ENCODE measurements at regions not wholly inside any gene's neighbourhood (a gene's known extent, or its start where the extent isn't known, plus 50 kb on each side); places are given as distances from the start of the nearest gene placed in this dataset.

- DNase-seq: no peak
These were observed 199.6 kb upstream of the MID1 start for GRCh38 chrX:10819973-10820372.

- DNase-seq: peak; percentile 4
These were observed 200.9 kb upstream of the MID1 start for GRCh38 chrX:10821293-10821692.

GRCh38 chrX:10828036-10828435 is 207.7 kb upstream of the MID1 start:
- DNase-seq: no peak

GRCh38 chrX:10828640-10829039 is 208.3 kb upstream of the MID1 start:
- peak; percentile 13 for DNase-seq

GRCh38 chrX:10831716-10832502 is 211.5 kb upstream of the MID1 start:
- no peak for DNase-seq

- no peak for DNase-seq
These were observed 213.1 kb upstream of the MID1 start for GRCh38 chrX:10833299-10834169.

- no peak for DNase-seq
These were observed 221.2 kb upstream of the MID1 start for GRCh38 chrX:10841579-10841978.

GRCh38 chrX:10842646-10843045 is 222.3 kb upstream of the MID1 start:
- no peak for DNase-seq

GRCh38 chrX:10847333-10847732 is 226.9 kb upstream of the MID1 start:
- DNase-seq: no peak

- no peak for DNase-seq
These were observed 231.4 kb upstream of the MID1 start for GRCh38 chrX:10851809-10852208.

- DNase-seq: no peak
These were observed 234.2 kb upstream of the MID1 start for GRCh38 chrX:10854594-10854993.

- DNase-seq: no peak
These were observed 235.5 kb upstream of the MID1 start for GRCh38 chrX:10855845-10856244.

- DNase-seq: no peak
These were observed 236.4 kb upstream of the MID1 start for GRCh38 chrX:10856797-10857196.

GRCh38 chrX:10859353-10859752 is 239.0 kb upstream of the MID1 start:
- no peak for DNase-seq

GRCh38 chrX:10875995-10876394 is 235.1 kb upstream of the HCCS start:
- DNase-seq: no peak

- DNase-seq: no peak
These were observed 228.6 kb upstream of the HCCS start for GRCh38 chrX:10882484-10882883.

- no peak for DNase-seq
These were observed 226.9 kb upstream of the HCCS start for GRCh38 chrX:10884246-10884645.

GRCh38 chrX:10892621-10893225 is 218.4 kb upstream of the HCCS start:
- no peak for DNase-seq

- no peak for DNase-seq
These were observed 217.8 kb upstream of the HCCS start for GRCh38 chrX:10893366-10893765.

- no peak for DNase-seq
These were observed 217.2 kb upstream of the HCCS start for GRCh38 chrX:10893976-10894375.

GRCh38 chrX:10897768-10898167 is 213.4 kb upstream of the HCCS start:
- DNase-seq: no peak

GRCh38 chrX:10900585-10901289 is 210.4 kb upstream of the HCCS start:
- peak; percentile 8 for DNase-seq

- DNase-seq: peak; percentile 4
These were observed 209.9 kb upstream of the HCCS start for GRCh38 chrX:10901290-10901633.
